HG02763 (cell line): ENCODE measurements at regions not wholly inside any gene's neighbourhood (a gene's known extent, or its start where the extent isn't known, plus 50 kb on each side); places are given as distances from the start of the nearest gene placed in this dataset.

Experiments
- ATAC-seq: cut with Tn5 transposase; IDR thresholded peaks from one replicate; pipeline ENCODE4 v1.9.1; 2021; ENCODE audit warnings: mild to moderate bottlenecking, moderate library complexity; ENCODE audit not compliant: unreplicated experiment

- no peak for ATAC-seq
Observed at GRCh38 chr2:118525346-118525745, 322.1 kb downstream of the EN1 start.

- no peak for ATAC-seq
Observed at GRCh38 chr2:118524911-118525310, 322.5 kb downstream of the EN1 start.

GRCh38 chr2:118523761-118524160 is 323.7 kb downstream of the EN1 start:
- ATAC-seq = no peak

GRCh38 chr2:118521960-118522359 is 325.5 kb downstream of the EN1 start:
- ATAC-seq = no peak

GRCh38 chr2:118521272-118521671 is 326.2 kb downstream of the EN1 start:
- ATAC-seq = no peak

GRCh38 chr2:118520246-118520645 is 327.2 kb downstream of the EN1 start:
- ATAC-seq = no peak

- ATAC-seq = no peak
Observed at GRCh38 chr2:118519511-118519910, 327.9 kb downstream of the EN1 start.

GRCh38 chr2:118510807-118511206 is 336.6 kb downstream of the EN1 start:
- ATAC-seq = no peak

GRCh38 chr2:118509319-118510004 is 338.0 kb downstream of the EN1 start:
- no peak for ATAC-seq

- ATAC-seq = no peak
Observed at GRCh38 chr2:118508282-118508681, 339.2 kb downstream of the EN1 start.

- ATAC-seq = no peak
Observed at GRCh38 chr2:118505436-118505835, 342.0 kb downstream of the EN1 start.

- ATAC-seq = no peak
Observed at GRCh38 chr2:118502106-118502505, 345.3 kb downstream of the EN1 start.

- ATAC-seq = no peak
Observed at GRCh38 chr2:118498943-118499342, 348.5 kb downstream of the EN1 start.

- no peak for ATAC-seq
Observed at GRCh38 chr2:118496870-118497611, 350.4 kb downstream of the EN1 start.

- no peak for ATAC-seq
Observed at GRCh38 chr2:118496467-118496866, 351.0 kb downstream of the EN1 start.

- ATAC-seq = no peak
Observed at GRCh38 chr2:118495290-118495689, 352.2 kb downstream of the EN1 start.

GRCh38 chr2:118493213-118493612 is 354.2 kb downstream of the EN1 start:
- ATAC-seq = no peak

- ATAC-seq = no peak
Observed at GRCh38 chr2:118492335-118492734, 355.1 kb downstream of the EN1 start.

- no peak for ATAC-seq
Observed at GRCh38 chr2:118490330-118490729, 357.1 kb downstream of the EN1 start.

GRCh38 chr2:118489712-118490299 is 357.6 kb downstream of the EN1 start:
- no peak for ATAC-seq

- ATAC-seq = no peak
Observed at GRCh38 chr2:118481299-118481698, 366.1 kb downstream of the EN1 start.

- no peak for ATAC-seq
Observed at GRCh38 chr2:118479020-118479419, 368.4 kb downstream of the EN1 start.
